ENCODE measurements at regions not wholly inside any gene's neighbourhood (a gene's known extent, or its start where the extent isn't known, plus 50 kb on each side); places are given as distances from the start of the nearest gene placed in this dataset.

GRCh38 chr1:117695796-117696490 is 90.1 kb downstream of the TENT5C start:
- 63 to 67% methylated on average over 8 to 9 of the region's 9 CpGs for WGBS, 2 donors
- no peaks in the 10 kb centered on the region for H3K36me3 ChIP-seq (replicated peaks in 1 of 2; ENCODE audit: insufficient read depth in 1 of 2, low read depth in 2 of 2)
- H3K4me3 ChIP-seq = no peak overlapping the region
- ATAC-seq (peak; percentile 71), DNase-seq (peak in 1 of 4 donors; percentile 33)
- intact Hi-C loops (cut with DNase I) = no loop called here
- no peaks in the 10 kb centered on the region for H3K27me3 ChIP-seq
- H3K9me3 ChIP-seq = no peaks in the 10 kb centered on the region
- TF ChIP-seq POLR2A (IDR thresholded peaks at IDR 0.05) = no peak
- TF ChIP-seq CTCF (IDR thresholded peaks at IDR 0.05) = no peak
- peak overlapping the region in 1 of 4 donors; percentile 50 for H3K27ac ChIP-seq
- H3K4me1 ChIP-seq = no peaks in the 10 kb centered on the region

- Histone ChIP-seq H3K27me3 (no peaks in the 10 kb centered on the region), H3K27ac (peak overlapping the region in 1 of 4 donors; percentile 50), H3K4me1 (no peaks in the 10 kb centered on the region), H3K36me3 (replicated peaks in 1 of 2; ENCODE audit: insufficient read depth in 1 of 2, low read depth in 2 of 2) (no peaks in the 10 kb centered on the region), H3K4me3 (no peak overlapping the region), H3K9me3 (no peaks in the 10 kb centered on the region)
- no peak for TF ChIP-seq POLR2A (IDR thresholded peaks at IDR 0.05)
- no peak for TF ChIP-seq CTCF (IDR thresholded peaks at IDR 0.05)
- 90 to 93% methylated on average over 1 of the region's 1 CpG for WGBS, 2 donors
- intact Hi-C loops (cut with DNase I) = no loop called here
- DNase-seq (no peak), ATAC-seq (peak; percentile 21)
These were observed 90.7 kb downstream of the TENT5C start for GRCh38 chr1:117696561-117696960.

- Histone ChIP-seq H3K27ac (peak overlapping the region in 1 of 4 donors; percentile 50), H3K27me3 (no peaks in the 10 kb centered on the region), H3K36me3 (replicated peaks in 1 of 2; ENCODE audit: insufficient read depth in 1 of 2, low read depth in 2 of 2) (no peaks in the 10 kb centered on the region), H3K4me1 (no peaks in the 10 kb centered on the region), H3K9me3 (no peaks in the 10 kb centered on the region), H3K4me3 (no peak overlapping the region)
- intact Hi-C loops (cut with DNase I) = no loop called here
- ATAC-seq (no peak), DNase-seq (no peak)
- no peak for TF ChIP-seq POLR2A (IDR thresholded peaks at IDR 0.05)
- no peak for TF ChIP-seq CTCF (IDR thresholded peaks at IDR 0.05)
These were observed 91.5 kb downstream of the TENT5C start for GRCh38 chr1:117697220-117697781.

DNA sequence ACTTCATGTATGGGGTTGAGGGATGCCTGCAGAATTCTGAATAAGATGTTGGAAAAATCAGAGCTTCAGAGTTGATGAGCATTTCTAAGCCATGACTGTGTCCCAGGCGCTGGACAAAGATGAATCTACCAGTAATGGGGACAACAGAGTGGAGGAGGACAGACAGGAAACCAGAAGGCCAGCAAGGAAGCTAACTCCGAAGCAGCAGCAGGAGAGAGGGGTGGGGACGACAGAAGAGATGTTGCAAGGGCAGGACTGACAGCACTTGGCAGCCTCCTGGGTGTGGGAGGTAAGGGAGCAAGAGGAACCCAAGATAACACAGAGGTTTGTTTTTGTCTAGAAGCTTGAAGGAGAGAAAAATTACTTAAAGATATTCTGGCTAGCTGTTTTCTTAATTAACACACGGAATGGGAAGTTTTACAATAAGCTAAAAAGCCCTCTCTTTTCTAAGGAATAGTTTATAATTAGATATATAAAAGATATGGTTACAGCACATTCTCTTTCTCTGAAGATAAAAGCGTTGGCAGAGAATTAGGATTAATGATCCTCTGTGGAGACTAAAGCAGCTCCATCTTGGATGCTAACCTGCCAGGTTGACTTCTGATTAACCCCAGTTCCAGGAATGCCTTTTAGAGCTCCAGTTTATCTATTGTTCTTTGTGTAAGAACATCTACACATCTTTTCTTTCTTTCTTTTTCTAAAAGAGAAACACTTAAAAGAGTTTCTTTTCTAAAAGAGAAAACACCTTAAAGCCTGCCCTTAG is 92.7 kb downstream of the TENT5C start:
- peak; percentile 45 for ATAC-seq

More for the DNA sequence above, 92.7 kb downstream of the TENT5C start:
- WGBS, 2 donors = 60 to 61% methylated on average over 5 of the region's 5 CpGs
- intact Hi-C loops (cut with DNase I) = no loop called here
- Histone ChIP-seq H3K36me3 (replicated peaks in 1 of 2; ENCODE audit: insufficient read depth in 1 of 2, low read depth in 2 of 2) (no peaks in the 10 kb centered on the region), H3K4me1 (no peaks in the 10 kb centered on the region), H3K27me3 (no peaks in the 10 kb centered on the region), H3K27ac (no peak overlapping the region), H3K9me3 (no peaks in the 10 kb centered on the region), H3K4me3 (no peak overlapping the region)
- TF ChIP-seq CTCF (IDR thresholded peaks at IDR 0.05) (no peak), POLR2A (IDR thresholded peaks at IDR 0.05) (no peak)
- DNase-seq = peak in 1 of 4 donors; percentile 33

Measured in body of pancreas (tissue), 4 donors.